PC-3 (cell line): ENCODE measurements at regions not wholly inside any gene's neighbourhood (a gene's known extent, or its start where the extent isn't known, plus 50 kb on each side); places are given as distances from the start of the nearest gene placed in this dataset.

Experiments
- EZH2 ChIP-seq: fragments of 300-600 bp; sonication (generic); IDR thresholded peaks from one replicate; pipeline ENCODE4 v1.6.1; 2017; ENCODE audit warnings: antibody characterized with exemption, mild to moderate bottlenecking, low read length; ENCODE audit not compliant: unreplicated experiment
- TF ChIP-seq, protein P1 (sequence below): fragments of 300-600 bp; sonication (generic); conservative IDR thresholded peaks from 2 replicates; pipeline ENCODE4 v1.5.1; 2017; ENCODE audit warnings: antibody characterized with exemption, low read depth, mild to moderate bottlenecking, low read length

DNA sequence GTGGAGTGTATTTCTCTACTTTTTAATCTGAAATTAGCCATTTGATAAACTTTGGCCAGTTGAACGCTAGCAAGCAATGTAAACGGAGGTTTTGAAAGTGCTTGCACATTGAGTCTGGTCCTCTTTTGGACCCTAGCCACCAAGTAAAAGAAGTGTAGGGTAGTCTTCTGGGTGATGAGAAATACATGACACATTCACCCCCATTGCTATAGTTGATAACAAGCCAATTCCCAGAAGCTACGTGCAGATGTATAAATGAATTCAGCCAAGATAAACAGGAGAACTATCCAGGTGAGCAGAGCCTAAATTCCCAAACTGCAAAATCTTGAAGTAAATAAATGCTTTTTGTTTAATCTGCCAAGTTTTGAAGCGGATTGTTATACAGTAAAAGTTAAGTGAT, 965.4 kb upstream of the GRIA3 start:
- TF ChIP-seq EZH2 = no peak
- TF ChIP-seq, protein P1, sequence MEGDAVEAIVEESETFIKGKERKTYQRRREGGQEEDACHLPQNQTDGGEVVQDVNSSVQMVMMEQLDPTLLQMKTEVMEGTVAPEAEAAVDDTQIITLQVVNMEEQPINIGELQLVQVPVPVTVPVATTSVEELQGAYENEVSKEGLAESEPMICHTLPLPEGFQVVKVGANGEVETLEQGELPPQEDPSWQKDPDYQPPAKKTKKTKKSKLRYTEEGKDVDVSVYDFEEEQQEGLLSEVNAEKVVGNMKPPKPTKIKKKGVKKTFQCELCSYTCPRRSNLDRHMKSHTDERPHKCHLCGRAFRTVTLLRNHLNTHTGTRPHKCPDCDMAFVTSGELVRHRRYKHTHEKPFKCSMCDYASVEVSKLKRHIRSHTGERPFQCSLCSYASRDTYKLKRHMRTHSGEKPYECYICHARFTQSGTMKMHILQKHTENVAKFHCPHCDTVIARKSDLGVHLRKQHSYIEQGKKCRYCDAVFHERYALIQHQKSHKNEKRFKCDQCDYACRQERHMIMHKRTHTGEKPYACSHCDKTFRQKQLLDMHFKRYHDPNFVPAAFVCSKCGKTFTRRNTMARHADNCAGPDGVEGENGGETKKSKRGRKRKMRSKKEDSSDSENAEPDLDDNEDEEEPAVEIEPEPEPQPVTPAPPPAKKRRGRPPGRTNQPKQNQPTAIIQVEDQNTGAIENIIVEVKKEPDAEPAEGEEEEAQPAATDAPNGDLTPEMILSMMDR = no peak
